Panc1 (cell line): ENCODE measurements at regions not wholly inside any gene's neighbourhood (a gene's known extent, or its start where the extent isn't known, plus 50 kb on each side); places are given as distances from the start of the nearest gene placed in this dataset.

Experiments
- ATAC-seq: fragments of 200-7000 bp; cut with Tn5 transposase; 2 replicates; pipeline ENCODE4 v1.9.1; 2020; ENCODE audit warnings: mild to moderate bottlenecking, moderate library complexity
- BruUV-seq: library from RNA; stranded (reverse); fragments of 400-500 nt; replicated peaks from 2 replicates; lab custom pipeline; 2021; lab: Mats Ljungman, UMichigan
- CTCF ChIA-PET: fragments of 300-600 bp; sonication (Branson Sonifier 250); formaldehyde crosslinking; loops from one replicate; lab custom pipeline; 2022; ENCODE audit warnings: antibody characterized with exemption; lab: Charles Lee
- POLR2A ChIA-PET: fragments of 300-600 bp; sonication (Branson Sonifier 250); formaldehyde crosslinking; loops from one replicate; lab custom pipeline; 2022; ENCODE audit warnings: antibody characterized with exemption; lab: Charles Lee
- DNase-seq: peaks from one replicate; pipeline ENCODE4 v3.0.0-alpha.2; 2010; ENCODE audit warnings: low read depth, low spot score
- H3K27ac ChIP-seq: 2 replicates; pipeline ENCODE4 v1.5.1; 2011; ENCODE audit warnings: mild to moderate bottlenecking, low read length, inconsistent platforms
- H3K27me3 ChIP-seq: fragments of 200-500 bp; sonication (Bioruptor generic); 2 replicates; pipeline ENCODE4 v1.6.0; 2014; ENCODE audit warnings: low read length, inconsistent platforms; ENCODE audit not compliant: control insufficient read depth, insufficient read depth
- H3K36me3 ChIP-seq: fragments of 200-500 bp; sonication (Bioruptor generic); 2 replicates; pipeline ENCODE4 v1.5.1; 2014; ENCODE audit warnings: inconsistent platforms, mild to moderate bottlenecking, low read length, moderate library complexity; ENCODE audit not compliant: control insufficient read depth, insufficient read depth
- H3K4me1 ChIP-seq: 2 replicates; pipeline ENCODE4 v1.5.1; 2011; ENCODE audit warnings: inconsistent platforms, mild to moderate bottlenecking, low read length, moderate library complexity; ENCODE audit not compliant: control insufficient read depth, insufficient read depth
- H3K4me3 ChIP-seq, 2 experiments: 2 replicates each; pipeline ENCODE4 v1.5.1; 2011 to 2012; ENCODE audit warnings: low read depth in 2 of 2, low read length in 2 of 2, mild to moderate bottlenecking in 2 of 2, inconsistent platforms in 1 of 2, moderate library complexity in 1 of 2
- H3K9me3 ChIP-seq: fragments of 200-500 bp; sonication (Bioruptor generic); 2 replicates; pipeline ENCODE4 v1.5.1; 2014; ENCODE audit warnings: low read depth, mild to moderate bottlenecking, inconsistent platforms, low read length, moderate library complexity; ENCODE audit not compliant: control insufficient read depth, insufficient read depth
- CTCF ChIP-seq: fragments of 450-650 bp; IDR thresholded peaks from 2 replicates; pipeline ENCODE4 v1.5.1; 2017; ENCODE audit warnings: mild to moderate bottlenecking
- POLR2AphosphoS5 ChIP-seq: IDR thresholded peaks from 2 replicates; pipeline ENCODE4 v1.6.1; 2012; ENCODE audit warnings: mild to moderate bottlenecking, low read depth, low read length, moderate library complexity
- SIN3A ChIP-seq: IDR thresholded peaks from 2 replicates; pipeline ENCODE4 v1.6.1; 2012; ENCODE audit warnings: low read depth, mild to moderate bottlenecking, low read length, moderate library complexity, borderline replicate concordance; ENCODE audit not compliant: insufficient read depth
- TCF7L2 ChIP-seq: IDR thresholded peaks from 2 replicates; pipeline ENCODE4 v1.6.1; 2011; ENCODE audit warnings: mild to moderate bottlenecking, low read depth, low read length, inconsistent platforms
- in situ Hi-C: cut with HindIII; loops from 2 replicates; pipeline ENCODE4 v1.10.0; 2016; ENCODE audit warnings: low sequenced_read_pairs, low pct_unique_long_range_greater_than_20kb
- intact Hi-C: fragments of 100-400 bp; cut with micrococcal nuclease; formaldehyde crosslinking; loops from one replicate; pipeline ENCODE4 v1.10.0; 2022; ENCODE audit not compliant: unreplicated experiment
- TF ChIP-seq, protein P1 (sequence below), 2 experiments: IDR thresholded peaks; 2 replicates each; pipeline ENCODE4 v1.6.1; 2011 to 2012; ENCODE audit warnings: low read depth in 2 of 2, control low read depth in 1 of 2, low read length in 1 of 2, mild to moderate bottlenecking in 1 of 2, moderate library complexity in 1 of 2; ENCODE audit not compliant: insufficient read depth in 1 of 2

- H3K27ac ChIP-seq: no peak overlapping the region
- H3K27me3 ChIP-seq: no peaks in the 10 kb centered on the region
- in situ Hi-C loops: no loop called here
- TF ChIP-seq TCF7L2: no peak
- no peak for TF ChIP-seq POLR2AphosphoS5
- TF ChIP-seq, protein P1, sequence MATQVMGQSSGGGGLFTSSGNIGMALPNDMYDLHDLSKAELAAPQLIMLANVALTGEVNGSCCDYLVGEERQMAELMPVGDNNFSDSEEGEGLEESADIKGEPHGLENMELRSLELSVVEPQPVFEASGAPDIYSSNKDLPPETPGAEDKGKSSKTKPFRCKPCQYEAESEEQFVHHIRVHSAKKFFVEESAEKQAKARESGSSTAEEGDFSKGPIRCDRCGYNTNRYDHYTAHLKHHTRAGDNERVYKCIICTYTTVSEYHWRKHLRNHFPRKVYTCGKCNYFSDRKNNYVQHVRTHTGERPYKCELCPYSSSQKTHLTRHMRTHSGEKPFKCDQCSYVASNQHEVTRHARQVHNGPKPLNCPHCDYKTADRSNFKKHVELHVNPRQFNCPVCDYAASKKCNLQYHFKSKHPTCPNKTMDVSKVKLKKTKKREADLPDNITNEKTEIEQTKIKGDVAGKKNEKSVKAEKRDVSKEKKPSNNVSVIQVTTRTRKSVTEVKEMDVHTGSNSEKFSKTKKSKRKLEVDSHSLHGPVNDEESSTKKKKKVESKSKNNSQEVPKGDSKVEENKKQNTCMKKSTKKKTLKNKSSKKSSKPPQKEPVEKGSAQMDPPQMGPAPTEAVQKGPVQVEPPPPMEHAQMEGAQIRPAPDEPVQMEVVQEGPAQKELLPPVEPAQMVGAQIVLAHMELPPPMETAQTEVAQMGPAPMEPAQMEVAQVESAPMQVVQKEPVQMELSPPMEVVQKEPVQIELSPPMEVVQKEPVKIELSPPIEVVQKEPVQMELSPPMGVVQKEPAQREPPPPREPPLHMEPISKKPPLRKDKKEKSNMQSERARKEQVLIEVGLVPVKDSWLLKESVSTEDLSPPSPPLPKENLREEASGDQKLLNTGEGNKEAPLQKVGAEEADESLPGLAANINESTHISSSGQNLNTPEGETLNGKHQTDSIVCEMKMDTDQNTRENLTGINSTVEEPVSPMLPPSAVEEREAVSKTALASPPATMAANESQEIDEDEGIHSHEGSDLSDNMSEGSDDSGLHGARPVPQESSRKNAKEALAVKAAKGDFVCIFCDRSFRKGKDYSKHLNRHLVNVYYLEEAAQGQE (IDR thresholded peaks at IDR 0.05; ENCODE audit: insufficient read depth in 1 of 2, low read depth in 2 of 2, low read length in 1 of 2): no peak
- TF ChIP-seq CTCF: no peak
- TF ChIP-seq SIN3A: no peak
- ChIA-PET POLR2A (no interaction called here), CTCF (no interaction called here)
- no peak overlapping the region for H3K4me3 ChIP-seq
- H3K4me1 ChIP-seq: no peaks in the 10 kb centered on the region
- intact Hi-C loops: no loop called here
- H3K36me3 ChIP-seq: no peaks in the 10 kb centered on the region
- BruUV-seq: no TSS peak
- DNase-seq (no peak), ATAC-seq (no peak)
- no peaks in the 10 kb centered on the region for H3K9me3 ChIP-seq
Measured at GRCh38 chr6:155687645-155688044, 232.0 kb upstream of the NOX3 start.

DNA sequence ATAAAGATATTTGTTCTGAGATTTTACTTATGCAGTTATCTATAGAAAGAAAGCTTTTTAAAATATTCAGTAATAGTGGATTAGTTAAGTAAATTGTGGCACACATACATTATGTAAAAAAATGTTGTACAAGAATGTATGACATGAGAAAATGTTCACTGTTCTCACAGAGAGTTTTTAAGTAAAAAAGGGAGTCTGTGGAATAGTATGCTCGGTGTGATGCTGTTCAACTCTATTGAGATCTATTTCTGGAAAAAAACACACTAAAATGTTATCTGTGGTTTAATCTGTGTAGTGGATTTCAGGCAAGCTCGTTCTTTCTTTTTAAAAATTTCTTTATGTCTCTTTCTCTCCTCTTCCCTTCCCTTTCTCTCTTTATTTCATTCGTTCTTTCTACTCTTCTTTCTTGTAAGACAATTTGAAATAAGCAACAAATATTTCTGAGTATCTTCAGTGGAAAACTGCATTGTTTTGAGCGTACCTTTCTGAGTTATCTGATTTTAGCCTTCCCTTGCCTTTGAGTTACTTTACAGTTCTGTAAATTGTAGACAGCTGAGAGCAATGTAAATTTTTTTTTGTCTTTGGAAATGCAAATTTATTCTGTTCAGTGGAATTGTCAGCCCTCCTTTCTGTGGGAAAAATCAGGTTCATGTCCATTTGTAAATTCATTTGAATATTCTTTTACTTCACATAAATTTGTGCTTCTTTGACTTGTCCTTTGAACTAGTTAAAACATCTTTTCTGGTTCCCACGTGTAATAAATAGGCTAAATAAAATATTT lies 229.0 kb upstream of the NOX3 start:
- Histone ChIP-seq H3K4me1 (no peaks in the 10 kb centered on the region), H3K4me3 (no peak overlapping the region), H3K27me3 (no peaks in the 10 kb centered on the region), H3K27ac (no peak overlapping the region), H3K9me3 (no peaks in the 10 kb centered on the region), H3K36me3 (no peaks in the 10 kb centered on the region)
- POLR2A ChIA-PET: no interaction called here
- intact Hi-C loops (no loop called here), in situ Hi-C loops (no loop called here)
- no peak for ATAC-seq
- CTCF ChIA-PET: no interaction called here
- BruUV-seq: no TSS peak
- TF ChIP-seq POLR2AphosphoS5 (no peak), CTCF (no peak), TCF7L2 (no peak)
- TF ChIP-seq, protein P1 (IDR thresholded peaks at IDR 0.05; ENCODE audit: insufficient read depth in 1 of 2, low read depth in 2 of 2, low read length in 1 of 2): no peak
- no peak for DNase-seq
